ENCODE measurements at regions not wholly inside any gene's neighbourhood (a gene's known extent, or its start where the extent isn't known, plus 50 kb on each side); places are given as distances from the start of the nearest gene placed in this dataset.
A peak's percentile ranks its signal among the peaks of the same experiment; 100 is the strongest.

GRCh38 chr7:94264756-94265155 lies 129.9 kb upstream of the COL1A2 start:
- no peak overlapping the region for H3K4me3 ChIP-seq
- H3K36me3 ChIP-seq: no peaks in the 10 kb centered on the region
- no peak overlapping the region for H3K27ac ChIP-seq
- H3K4me1 ChIP-seq: no peaks in the 10 kb centered on the region
- ATAC-seq: no peak
- TF ChIP-seq EP300 (IDR thresholded peaks at IDR 0.05) (no peak), POLR2A (IDR thresholded peaks at IDR 0.05) (no peak), POLR2AphosphoS5 (IDR thresholded peaks at IDR 0.05) (no peak), CTCF (IDR thresholded peaks at IDR 0.05) (no peak)
- no peaks in the 10 kb centered on the region for H3K27me3 ChIP-seq
- no peaks in the 10 kb centered on the region for H3K9me3 ChIP-seq

- Histone ChIP-seq H3K27ac (no peak overlapping the region), H3K4me3 (no peak overlapping the region), H3K36me3 (no peaks in the 10 kb centered on the region), H3K27me3 (no peaks in the 10 kb centered on the region), H3K4me1 (no peaks in the 10 kb centered on the region), H3K9me3 (no peaks in the 10 kb centered on the region)
- ATAC-seq: no peak
- TF ChIP-seq POLR2AphosphoS5 (IDR thresholded peaks at IDR 0.05) (no peak), CTCF (IDR thresholded peaks at IDR 0.05) (no peak), EP300 (IDR thresholded peaks at IDR 0.05) (no peak)
- 81 to 91% methylated on average over 2 of the region's 2 CpGs for WGBS, 2 donors (ENCODE audit: low coverage in 1 of 2)
These were observed 129.2 kb upstream of the COL1A2 start for GRCh38 chr7:94265456-94265855.

GRCh38 chr7:94266238-94266644 lies 128.5 kb upstream of the COL1A2 start:
- H3K4me1 ChIP-seq: no peaks in the 10 kb centered on the region
- no peaks in the 10 kb centered on the region for H3K9me3 ChIP-seq
- H3K36me3 ChIP-seq: no peaks in the 10 kb centered on the region
- no peaks in the 10 kb centered on the region for H3K27me3 ChIP-seq
- H3K4me3 ChIP-seq: no peak overlapping the region
- peak; percentile 53 for TF ChIP-seq POLR2AphosphoS5 (IDR thresholded peaks at IDR 0.05)
- TF ChIP-seq CTCF (IDR thresholded peaks at IDR 0.05): no peak
- no peak for TF ChIP-seq EP300 (IDR thresholded peaks at IDR 0.05)
- 40 to 58% methylated on average over 3 of the region's 3 CpGs for WGBS, 2 donors (ENCODE audit: low coverage in 1 of 2)
- ATAC-seq: peak; percentile 84
- H3K27ac ChIP-seq: no peak overlapping the region

GRCh38 chr7:94270772-94271171 lies 123.9 kb upstream of the COL1A2 start:
- no peak for ATAC-seq
- H3K36me3 ChIP-seq: no peaks in the 10 kb centered on the region
- H3K27me3 ChIP-seq: no peaks in the 10 kb centered on the region
- WGBS, 2 donors (ENCODE audit: low coverage in 1 of 2): 90 to 91% methylated on average over 1 of the region's 1 CpG
- TF ChIP-seq POLR2AphosphoS5 (IDR thresholded peaks at IDR 0.05): no peak
- H3K4me1 ChIP-seq: no peaks in the 10 kb centered on the region
- no peaks in the 10 kb centered on the region for H3K9me3 ChIP-seq
- no peak overlapping the region for H3K27ac ChIP-seq
- no peak overlapping the region for H3K4me3 ChIP-seq

GRCh38 chr7:94272821-94273583 lies 121.7 kb upstream of the COL1A2 start:
- Histone ChIP-seq H3K36me3 (no peaks in the 10 kb centered on the region), H3K27ac (no peak overlapping the region), H3K9me3 (no peaks in the 10 kb centered on the region), H3K4me3 (no peak overlapping the region), H3K4me1 (no peaks in the 10 kb centered on the region), H3K27me3 (no peaks in the 10 kb centered on the region)
- WGBS, 2 donors (ENCODE audit: low coverage in 1 of 2): 91% methylated on average over 1 of the region's 1 CpG
- TF ChIP-seq POLR2A (IDR thresholded peaks at IDR 0.05) (no peak), POLR2AphosphoS5 (IDR thresholded peaks at IDR 0.05) (no peak), EP300 (IDR thresholded peaks at IDR 0.05) (no peak), CTCF (IDR thresholded peaks at IDR 0.05) (no peak)
- ATAC-seq: no peak
